RPMI8226 (cell line): ENCODE measurements at regions not wholly inside any gene's neighbourhood (a gene's known extent, or its start where the extent isn't known, plus 50 kb on each side); places are given as distances from the start of the nearest gene placed in this dataset.
"Not testable (repeated sequence)": the region's sequence is repeated elsewhere in the genome, so short reads cannot be mapped to it uniquely, and the experiment has no call there.

Experiments used
- DNase-seq: peaks from one replicate; pipeline ENCODE4 v3.0.0-alpha.2; 2015

GRCh38 chr2:215740071-215740470 lies 273.3 kb downstream of the MREG start:
- DNase-seq, result no peak

- DNase-seq, result no peak
These were observed 275.0 kb downstream of the MREG start for GRCh38 chr2:215738351-215738750.

- no peak for DNase-seq
These were observed 275.9 kb downstream of the MREG start for GRCh38 chr2:215737477-215737876.

GRCh38 chr2:215736653-215737290 lies 276.6 kb downstream of the MREG start:
- DNase-seq, result no peak

GRCh38 chr2:215731108-215731658 lies 282.2 kb downstream of the MREG start:
- DNase-seq, result no peak

GRCh38 chr2:215729985-215730620 lies 283.2 kb downstream of the MREG start:
- no peak for DNase-seq

GRCh38 chr2:215728504-215729065 lies 284.8 kb downstream of the MREG start:
- peak; percentile 44 for DNase-seq

- DNase-seq, result no peak
These were observed 285.5 kb downstream of the MREG start for GRCh38 chr2:215727507-215728503.

GRCh38 chr2:215726070-215726469 lies 287.3 kb downstream of the MREG start:
- no peak for DNase-seq

GRCh38 chr2:215724146-215724545 lies 288.3 kb upstream of the FN1 start:
- no peak for DNase-seq

GRCh38 chr2:215723631-215724011 lies 287.8 kb upstream of the FN1 start:
- DNase-seq, result no peak

GRCh38 chr2:215722986-215723630 lies 287.2 kb upstream of the FN1 start:
- no peak for DNase-seq

- no peak for DNase-seq
These were observed 286.3 kb upstream of the FN1 start for GRCh38 chr2:215722125-215722524.

- DNase-seq, result not testable (repeated sequence)
These were observed 285.6 kb upstream of the FN1 start for GRCh38 chr2:215721515-215721914.

- DNase-seq, result no peak
These were observed 283.0 kb upstream of the FN1 start for GRCh38 chr2:215718890-215719289.

- no peak for DNase-seq
These were observed 282.6 kb upstream of the FN1 start for GRCh38 chr2:215718436-215718835.

GRCh38 chr2:215717501-215718381 lies 281.9 kb upstream of the FN1 start:
- peak; percentile 25 for DNase-seq

GRCh38 chr2:215716956-215717355 lies 281.1 kb upstream of the FN1 start:
- no peak for DNase-seq

- DNase-seq, result no peak
These were observed 277.3 kb upstream of the FN1 start for GRCh38 chr2:215712871-215713790.

- no peak for DNase-seq
These were observed 276.5 kb upstream of the FN1 start for GRCh38 chr2:215712219-215712868.
